Fibroblast of lung (primary cell): ENCODE measurements at regions not wholly inside any gene's neighbourhood (a gene's known extent, or its start where the extent isn't known, plus 50 kb on each side); places are given as distances from the start of the nearest gene placed in this dataset.

Source experiments
- CTCF ChIP-seq, 2 donors: IDR thresholded peaks in 1 of 2; conservative IDR thresholded peaks in 1 of 2; 1 replicate in 1 of 2; 2 replicates in 1 of 2; pipeline ENCODE4 v1.5.1; 2011 to 2012; ENCODE audit warnings: low read length in 2 of 2, control low read depth in 1 of 2, inconsistent platforms in 1 of 2, low read depth in 1 of 2, mild to moderate bottlenecking in 1 of 2
- EZH2 ChIP-seq: IDR thresholded peaks from 2 replicates; pipeline ENCODE4 v1.5.1; 2012; ENCODE audit warnings: low read length, control low read depth, mild to moderate bottlenecking; ENCODE audit errors: missing control alignments

GRCh38 chr2:187875261-187876141 lies 321.3 kb upstream of the TFPI start:
- TF ChIP-seq CTCF (conservative IDR thresholded peaks at IDR 0.05 in 1 of 2, IDR thresholded peaks at IDR 0.05 in 1 of 2; ENCODE audit: low read depth in 1 of 2, low read length in 2 of 2): no peak
- TF ChIP-seq EZH2: no peak
